ENCODE measurements at regions not wholly inside any gene's neighbourhood (a gene's known extent, or its start where the extent isn't known, plus 50 kb on each side); places are given as distances from the start of the nearest gene placed in this dataset.

GRCh38 chr6:21844120-21844917, 250.8 kb downstream of the SOX4 start:
- TF ChIP-seq EZH2 (IDR thresholded peaks at IDR 0.05) (no peak), POLR2AphosphoS5 (IDR thresholded peaks at IDR 0.05; ENCODE audit: borderline replicate concordance, low read depth, low read length) (no peak)
